ENCODE measurements at regions not wholly inside any gene's neighbourhood (a gene's known extent, or its start where the extent isn't known, plus 50 kb on each side); places are given as distances from the start of the nearest gene placed in this dataset.

DNA sequence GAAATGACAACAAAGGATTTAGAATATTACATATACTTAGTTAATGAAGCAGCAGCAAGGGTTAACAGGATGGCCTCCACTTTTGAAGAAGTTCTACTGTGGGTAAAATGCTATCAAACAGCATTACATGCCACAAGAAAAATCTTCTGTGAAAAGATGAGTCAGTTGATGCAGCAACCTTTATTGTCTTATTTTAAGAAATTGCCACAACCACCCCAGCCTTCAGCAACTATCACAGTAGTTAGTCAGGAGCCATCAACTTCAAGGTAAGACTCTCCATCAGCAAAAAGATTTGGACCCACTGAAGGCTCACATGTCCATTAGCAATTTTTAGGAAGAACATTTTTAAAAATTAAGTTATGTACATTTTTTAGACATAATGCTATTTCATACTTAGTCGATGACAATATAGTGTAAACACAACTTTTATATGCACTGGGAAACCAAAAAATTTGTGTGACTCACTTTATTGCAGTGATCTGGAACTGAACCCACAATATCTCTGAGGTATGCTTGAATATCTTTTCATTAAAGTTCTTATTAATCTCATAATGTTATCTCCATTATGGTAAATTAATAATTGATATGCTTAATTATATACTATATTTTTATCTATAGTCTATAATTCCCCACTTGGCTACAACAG, 81.2 kb downstream of the SPCS3 start:
- 83 to 100% methylated on average over 1 of the region's 1 CpG for WGBS, 2 donors (ENCODE audit: low coverage in 1 of 2)
- no peak for ATAC-seq
- Histone ChIP-seq H3K4me1 (no peaks in the 10 kb centered on the region), H3K36me3 (no peaks in the 10 kb centered on the region), H3K27ac (no peak overlapping the region), H3K4me3 (no peak overlapping the region), H3K9me3 (peaks cover 0 to 17% (median 0%) of the 10 kb centered on the region in 3 donors), H3K27me3 (no peaks in the 10 kb centered on the region)
- TF ChIP-seq EP300 (IDR thresholded peaks at IDR 0.05) = no peak
- TF ChIP-seq POLR2AphosphoS5 (IDR thresholded peaks at IDR 0.05) = no peak
- TF ChIP-seq, protein P1, sequence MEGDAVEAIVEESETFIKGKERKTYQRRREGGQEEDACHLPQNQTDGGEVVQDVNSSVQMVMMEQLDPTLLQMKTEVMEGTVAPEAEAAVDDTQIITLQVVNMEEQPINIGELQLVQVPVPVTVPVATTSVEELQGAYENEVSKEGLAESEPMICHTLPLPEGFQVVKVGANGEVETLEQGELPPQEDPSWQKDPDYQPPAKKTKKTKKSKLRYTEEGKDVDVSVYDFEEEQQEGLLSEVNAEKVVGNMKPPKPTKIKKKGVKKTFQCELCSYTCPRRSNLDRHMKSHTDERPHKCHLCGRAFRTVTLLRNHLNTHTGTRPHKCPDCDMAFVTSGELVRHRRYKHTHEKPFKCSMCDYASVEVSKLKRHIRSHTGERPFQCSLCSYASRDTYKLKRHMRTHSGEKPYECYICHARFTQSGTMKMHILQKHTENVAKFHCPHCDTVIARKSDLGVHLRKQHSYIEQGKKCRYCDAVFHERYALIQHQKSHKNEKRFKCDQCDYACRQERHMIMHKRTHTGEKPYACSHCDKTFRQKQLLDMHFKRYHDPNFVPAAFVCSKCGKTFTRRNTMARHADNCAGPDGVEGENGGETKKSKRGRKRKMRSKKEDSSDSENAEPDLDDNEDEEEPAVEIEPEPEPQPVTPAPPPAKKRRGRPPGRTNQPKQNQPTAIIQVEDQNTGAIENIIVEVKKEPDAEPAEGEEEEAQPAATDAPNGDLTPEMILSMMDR (IDR thresholded peaks at IDR 0.05) = no peak
- no peak for TF ChIP-seq POLR2A (IDR thresholded peaks at IDR 0.05)

DNA sequence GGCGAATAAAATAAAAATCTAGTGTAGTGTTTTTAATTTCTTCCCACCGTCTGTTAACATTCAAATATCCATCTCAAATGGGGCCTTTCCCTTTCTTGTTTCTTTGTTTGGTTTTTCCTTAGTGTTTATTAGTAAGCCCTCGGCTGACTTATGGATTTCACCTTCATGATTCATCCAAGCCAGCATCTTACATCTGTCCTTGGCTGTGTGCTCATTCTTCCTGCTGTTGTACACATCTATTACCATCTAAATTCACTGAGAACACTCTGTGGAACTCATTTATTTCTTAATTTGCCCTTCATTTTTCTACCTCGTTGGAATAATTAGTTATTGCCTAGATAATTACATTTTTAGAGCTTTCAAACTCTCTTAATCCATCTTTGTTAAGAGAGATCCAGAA, 84.9 kb downstream of the SPCS3 start:
- 56 to 58% methylated on average over 4 of the region's 4 CpGs for WGBS, 2 donors (ENCODE audit: low coverage in 1 of 2)
- H3K27ac ChIP-seq = no peak overlapping the region
- TF ChIP-seq POLR2A (IDR thresholded peaks at IDR 0.05) (no peak), POLR2AphosphoS5 (IDR thresholded peaks at IDR 0.05) (no peak), EP300 (IDR thresholded peaks at IDR 0.05) (no peak)
- TF ChIP-seq, protein P1 (IDR thresholded peaks at IDR 0.05) = no peak
- H3K27me3 ChIP-seq = no peaks in the 10 kb centered on the region
- no peak overlapping the region for H3K4me3 ChIP-seq
- no peak for ATAC-seq
- no peaks in the 10 kb centered on the region for H3K4me1 ChIP-seq
- peaks cover 0 to 16% (median 0%) of the 10 kb centered on the region in 3 donors for H3K9me3 ChIP-seq
- H3K36me3 ChIP-seq = no peaks in the 10 kb centered on the region

DNA sequence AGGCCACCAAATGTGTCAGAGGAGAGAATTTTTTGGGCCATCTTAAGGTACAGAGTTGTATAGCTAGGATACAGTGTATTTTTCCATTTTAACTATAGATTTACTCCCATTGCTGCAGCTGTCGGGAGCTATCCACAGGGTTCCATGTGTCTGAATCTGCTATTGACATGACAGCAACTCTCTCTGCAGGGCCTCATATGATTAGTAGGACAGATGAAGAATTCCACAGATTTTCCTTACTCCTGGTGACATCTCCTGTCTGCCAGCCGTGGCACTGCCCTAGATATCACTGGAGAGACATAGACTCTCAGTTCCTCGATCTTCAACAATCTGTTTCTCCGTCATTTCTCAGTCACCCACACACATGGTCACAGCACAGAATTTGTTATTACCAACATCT, 86.5 kb downstream of the SPCS3 start:
- Histone ChIP-seq H3K27me3 (no peaks in the 10 kb centered on the region), H3K9me3 (peaks cover 0 to 5% (median 0%) of the 10 kb centered on the region in 3 donors), H3K4me1 (no peaks in the 10 kb centered on the region), H3K36me3 (no peaks in the 10 kb centered on the region), H3K4me3 (no peak overlapping the region), H3K27ac (no peak overlapping the region)
- 89 to 96% methylated on average over 4 of the region's 4 CpGs for WGBS, 2 donors (ENCODE audit: low coverage in 1 of 2)
- TF ChIP-seq POLR2AphosphoS5 (IDR thresholded peaks at IDR 0.05) (no peak), EP300 (IDR thresholded peaks at IDR 0.05) (no peak), POLR2A (IDR thresholded peaks at IDR 0.05) (no peak)
- TF ChIP-seq, protein P1 (IDR thresholded peaks at IDR 0.05) = no peak
- no peak for ATAC-seq

DNA sequence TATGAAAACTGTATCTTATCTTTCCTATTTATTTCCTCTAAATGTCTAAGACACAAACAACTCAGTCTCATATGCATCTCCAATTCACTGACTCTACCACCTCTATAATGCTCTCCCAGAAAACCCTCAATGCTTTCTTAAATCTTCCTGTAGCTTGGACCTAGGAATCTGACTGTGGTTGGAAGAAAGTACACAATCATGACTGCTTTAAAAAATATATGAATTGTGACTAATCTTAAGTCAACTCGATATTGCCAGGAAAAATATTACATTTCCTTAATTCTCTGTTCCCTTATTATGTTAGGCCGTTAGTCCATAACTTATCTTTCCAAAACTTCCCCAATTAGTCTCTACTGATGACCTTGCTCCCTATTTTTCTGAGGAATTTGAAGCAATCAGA, 87.0 kb downstream of the SPCS3 start:
- H3K36me3 ChIP-seq = no peaks in the 10 kb centered on the region
- no peak for ATAC-seq
- H3K4me3 ChIP-seq = no peak overlapping the region
- peaks cover 0 to 5% (median 0%) of the 10 kb centered on the region in 3 donors for H3K9me3 ChIP-seq
- no peak overlapping the region for H3K27ac ChIP-seq
- TF ChIP-seq EP300 (IDR thresholded peaks at IDR 0.05) (no peak), POLR2A (IDR thresholded peaks at IDR 0.05) (no peak), POLR2AphosphoS5 (IDR thresholded peaks at IDR 0.05) (no peak)
- TF ChIP-seq, protein P1 (IDR thresholded peaks at IDR 0.05) = no peak
- no peaks in the 10 kb centered on the region for H3K4me1 ChIP-seq
- WGBS, 2 donors (ENCODE audit: low coverage in 1 of 2) = 83 to 90% methylated on average over 2 of the region's 2 CpGs
- no peaks in the 10 kb centered on the region for H3K27me3 ChIP-seq

DNA sequence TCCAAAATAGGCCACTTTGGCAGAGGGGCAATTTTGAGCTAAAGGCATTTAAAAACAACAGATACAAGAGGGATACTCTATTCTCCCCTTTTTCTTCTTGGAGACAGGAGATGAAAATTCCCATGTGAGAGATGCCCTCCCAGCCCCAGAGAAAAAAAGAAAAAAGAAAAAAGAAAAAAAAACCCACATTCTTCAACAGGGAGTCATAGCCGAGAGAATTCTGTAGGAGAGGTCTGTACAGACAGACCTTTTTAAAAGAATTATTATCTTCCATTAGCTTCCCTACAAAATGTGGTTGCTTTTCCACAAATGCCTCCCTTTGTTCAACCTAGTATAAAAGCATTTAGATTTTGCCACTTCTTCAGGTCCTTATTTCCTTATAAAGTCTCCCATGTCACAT, 89.9 kb downstream of the SPCS3 start:
- Histone ChIP-seq H3K36me3 (no peaks in the 10 kb centered on the region), H3K4me3 (no peak overlapping the region), H3K9me3 (peaks cover 0 to 5% (median 0%) of the 10 kb centered on the region in 3 donors), H3K27ac (no peak overlapping the region), H3K4me1 (no peaks in the 10 kb centered on the region), H3K27me3 (no peaks in the 10 kb centered on the region)
- WGBS, 2 donors (ENCODE audit: low coverage in 1 of 2) = 83 to 100% methylated on average over 1 of the region's 1 CpG
- TF ChIP-seq EP300 (IDR thresholded peaks at IDR 0.05) (no peak), POLR2A (IDR thresholded peaks at IDR 0.05) (no peak), POLR2AphosphoS5 (IDR thresholded peaks at IDR 0.05) (no peak)
- TF ChIP-seq, protein P1 (IDR thresholded peaks at IDR 0.05) = no peak
- no peak for ATAC-seq
